HG02642 (cell line): ENCODE measurements at regions not wholly inside any gene's neighbourhood (a gene's known extent, or its start where the extent isn't known, plus 50 kb on each side); places are given as distances from the start of the nearest gene placed in this dataset.
"Not testable (repeated sequence)": the region's sequence is repeated elsewhere in the genome, so short reads cannot be mapped to it uniquely, and the experiment has no call there.

Experiments used
- ATAC-seq: cut with Tn5 transposase; IDR thresholded peaks from one replicate; pipeline ENCODE4 v1.9.1; 2021; ENCODE audit warnings: mild to moderate bottlenecking; ENCODE audit not compliant: unreplicated experiment, poor library complexity

DNA sequence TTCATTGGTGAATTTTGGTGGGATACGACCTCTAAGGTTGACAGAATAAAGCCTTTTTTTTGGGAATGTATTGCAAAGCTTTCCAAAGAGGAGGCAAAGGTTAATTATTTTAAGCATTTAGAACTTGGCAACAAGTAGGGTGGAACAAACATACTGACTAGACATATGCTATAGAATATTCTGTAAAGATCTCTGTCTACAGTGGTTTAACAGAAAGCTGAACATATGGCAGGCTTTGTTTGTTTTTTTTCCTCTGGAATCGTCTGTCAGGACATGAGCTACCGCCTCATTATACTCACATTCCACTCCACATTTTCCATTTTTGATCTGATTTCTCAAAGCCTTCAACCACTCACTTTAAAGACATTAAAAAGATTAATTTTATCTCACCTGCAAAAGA lies 153.4 kb upstream of the PELI2 start:
- no peak for ATAC-seq

DNA sequence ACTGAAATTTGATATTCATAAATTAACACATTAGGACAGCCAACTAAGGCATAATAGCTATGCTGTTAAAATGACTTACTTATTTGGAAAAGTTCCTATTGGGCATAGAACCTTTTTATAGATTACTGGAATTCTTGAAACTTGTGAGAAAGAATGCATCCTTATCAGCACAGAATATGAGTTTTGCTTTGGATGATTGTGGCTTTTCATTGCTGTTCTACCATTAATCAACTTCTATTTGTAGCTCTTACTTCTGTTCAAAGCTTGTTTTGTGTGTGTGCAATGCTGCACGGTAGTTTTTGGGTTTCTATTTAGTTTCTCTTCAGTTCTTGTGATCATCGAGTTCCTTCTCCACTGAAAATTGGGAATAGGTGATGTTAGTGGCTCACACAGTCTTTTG lies 152.4 kb upstream of the PELI2 start:
- ATAC-seq = no peak

DNA sequence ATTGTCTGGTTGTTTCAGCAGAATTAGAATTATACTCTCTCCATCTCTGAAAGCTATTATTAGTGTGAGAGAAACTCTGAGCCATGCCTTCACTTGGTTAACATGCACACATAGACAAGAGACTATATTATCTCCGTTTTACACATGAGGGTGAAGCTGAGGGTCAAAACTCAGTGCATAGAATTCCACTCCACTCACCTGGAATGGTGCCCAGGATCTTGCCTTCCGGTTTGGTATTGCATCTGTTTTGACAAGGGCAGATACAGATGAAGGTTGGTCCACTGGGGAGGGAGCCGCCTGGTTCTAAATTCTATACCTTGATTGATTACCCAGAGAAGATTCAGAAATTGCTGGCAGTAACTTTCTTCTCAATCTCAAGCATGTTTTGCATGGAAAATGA lies 149.5 kb upstream of the PELI2 start:
- ATAC-seq = no peak

DNA sequence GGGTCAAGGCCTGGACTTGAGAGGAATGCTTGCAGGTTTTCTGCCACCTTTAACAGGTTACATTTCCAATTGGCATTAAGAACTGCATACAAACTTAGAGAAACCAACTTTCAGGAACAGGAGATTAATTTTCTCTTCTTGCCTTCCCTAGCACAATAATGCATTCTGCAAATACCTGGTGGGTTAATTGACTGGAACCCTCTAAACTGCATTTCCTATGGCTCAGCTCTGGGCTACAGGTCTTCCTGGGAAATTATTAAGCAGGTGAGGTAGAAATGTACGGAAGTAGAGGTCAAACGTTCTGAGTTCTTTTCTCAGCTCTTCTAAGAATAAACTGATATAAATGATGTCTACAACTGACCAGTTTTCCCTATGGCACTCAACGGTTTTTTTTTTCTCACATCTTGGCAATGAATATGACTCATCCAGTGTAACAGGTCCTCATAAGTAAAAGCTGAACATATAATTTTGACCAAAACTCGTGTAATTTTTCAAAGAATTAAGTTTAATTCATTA lies 144.9 kb upstream of the PELI2 start:
- ATAC-seq = no peak

DNA sequence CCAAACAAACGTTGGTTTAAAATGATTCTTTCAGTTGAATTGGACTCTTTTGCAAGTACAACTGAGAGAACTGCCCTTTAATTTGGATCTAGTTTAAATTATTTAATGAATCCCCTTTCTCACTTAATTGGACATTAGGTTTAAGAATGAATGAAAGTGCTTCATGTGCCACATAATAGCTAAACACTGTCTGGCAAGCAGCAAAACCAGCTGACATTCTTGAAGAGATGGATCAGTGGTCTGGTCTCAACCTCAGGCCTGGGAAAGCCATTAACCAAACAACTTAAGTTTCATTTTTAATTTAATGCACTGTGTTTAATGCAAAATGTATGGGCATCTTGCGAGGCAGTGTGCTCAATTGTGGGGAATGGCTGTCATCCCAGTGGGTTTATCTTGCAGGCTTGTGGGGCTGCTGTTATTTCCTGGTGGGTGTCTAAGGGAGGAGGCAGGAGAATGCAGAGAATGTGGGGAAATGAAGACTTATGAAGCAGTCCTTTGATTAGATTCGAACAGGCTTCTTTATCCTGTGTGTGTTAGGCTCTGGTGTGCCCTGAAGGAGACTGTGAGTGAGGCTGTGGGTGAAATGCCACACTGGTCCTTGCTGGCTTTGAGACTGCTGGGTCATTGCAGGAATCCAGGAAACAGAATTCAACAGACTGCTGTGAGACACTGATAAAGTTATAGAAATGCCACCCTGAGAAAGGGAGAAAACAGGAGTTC lies 144.1 kb upstream of the PELI2 start:
- ATAC-seq = no peak

DNA sequence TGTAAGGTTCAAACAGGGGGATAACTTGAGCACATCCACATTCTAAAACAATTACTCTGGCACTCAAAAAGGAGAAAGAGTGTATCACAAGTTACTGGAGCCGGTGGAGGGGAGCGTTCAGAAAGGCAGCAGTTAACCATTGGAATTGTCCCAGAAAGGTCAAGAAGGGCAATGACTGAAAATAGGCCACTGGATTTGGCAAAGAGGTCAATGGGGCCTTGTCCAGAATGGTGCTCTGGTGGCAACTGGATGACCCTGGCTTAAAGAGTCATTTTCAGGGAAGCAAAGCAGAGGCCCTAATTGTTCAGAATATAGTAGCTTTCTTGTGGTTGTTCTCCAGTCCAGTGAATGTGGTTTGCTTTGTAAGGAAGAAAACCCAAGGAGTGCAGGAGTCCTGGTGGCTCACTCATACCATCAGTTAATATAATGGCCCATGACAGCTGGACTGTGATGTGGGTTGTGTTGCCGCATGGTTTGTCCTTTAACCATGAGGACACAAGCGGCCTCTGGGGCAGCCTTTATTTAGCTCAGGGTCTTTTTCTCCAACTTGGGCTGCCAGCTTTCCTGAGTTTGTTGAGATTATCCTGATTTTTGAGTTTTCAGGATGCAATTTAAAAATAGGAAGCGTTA lies 142.8 kb upstream of the PELI2 start:
- ATAC-seq = no peak

DNA sequence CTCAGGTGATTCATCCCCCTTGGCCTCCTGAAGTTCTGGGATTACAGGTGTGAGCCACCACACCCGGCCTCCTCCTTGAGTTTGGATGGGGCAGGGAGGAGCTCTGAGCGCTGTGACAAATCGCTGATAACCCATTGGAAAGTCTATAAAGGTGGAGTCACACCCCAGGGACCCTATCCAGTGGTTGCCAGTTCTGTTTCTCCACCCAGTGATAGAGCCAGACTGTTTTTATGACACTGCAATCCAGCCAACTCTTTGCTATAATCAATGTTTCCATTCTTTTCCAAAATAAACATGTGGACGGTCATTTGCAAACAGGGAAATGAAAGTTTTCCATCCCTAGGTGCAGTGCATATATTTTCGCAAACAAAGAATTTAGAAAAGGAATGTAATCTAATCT lies 142.0 kb upstream of the PELI2 start:
- ATAC-seq = no peak

DNA sequence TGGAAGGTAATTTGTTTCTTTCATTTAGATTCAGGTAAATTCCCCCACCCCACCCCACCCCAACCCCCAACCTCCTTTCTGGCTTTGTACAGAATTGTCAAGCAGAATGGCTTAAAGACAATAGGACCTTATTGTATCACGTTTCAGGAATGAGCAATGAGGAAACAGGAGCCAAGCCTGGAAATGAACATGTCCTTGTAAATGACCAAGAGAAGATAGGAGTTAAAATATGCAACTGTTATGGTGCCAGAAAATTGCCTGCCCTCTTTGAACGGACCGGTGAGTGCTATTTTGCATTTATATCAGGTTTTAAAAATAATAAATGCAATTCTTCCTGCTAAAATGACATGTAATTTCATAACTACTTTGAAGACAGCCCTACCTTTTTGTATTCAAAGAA lies 141.6 kb upstream of the PELI2 start:
- ATAC-seq = no peak

DNA sequence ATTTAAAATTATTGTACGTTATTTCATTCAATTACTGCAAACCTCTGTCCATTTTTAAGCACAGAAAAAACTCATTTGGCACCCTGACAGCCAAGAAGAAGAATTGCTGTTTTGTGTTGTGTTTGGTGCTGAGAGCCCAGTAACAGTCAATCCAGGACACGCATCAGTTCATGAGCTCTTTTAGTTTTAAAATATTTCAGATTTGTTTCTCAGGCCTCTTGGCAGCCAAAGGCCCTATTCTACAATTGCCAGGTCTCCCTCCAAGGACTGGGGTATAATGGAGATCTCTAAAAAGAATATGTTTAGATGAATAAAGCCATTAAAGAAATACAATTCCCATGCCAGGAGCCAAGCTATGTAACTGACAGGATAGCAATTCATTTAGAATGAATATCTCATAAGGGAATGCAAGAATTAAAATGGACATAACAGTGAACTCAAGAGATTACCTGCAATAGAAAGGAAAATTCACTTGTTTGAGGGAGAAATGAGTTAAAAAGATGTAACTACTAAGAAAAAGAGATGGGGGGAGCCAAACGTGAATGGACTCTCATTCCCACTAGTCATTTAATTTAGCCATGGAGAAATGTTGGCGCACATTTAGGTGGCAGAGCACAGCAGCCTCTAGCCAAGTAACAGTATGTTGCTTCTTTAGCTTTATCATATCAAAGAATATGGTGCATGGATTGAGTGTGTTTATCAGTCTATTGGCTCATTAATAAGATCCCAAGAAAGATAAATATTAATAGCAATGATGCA lies 140.6 kb upstream of the PELI2 start:
- no peak for ATAC-seq

DNA sequence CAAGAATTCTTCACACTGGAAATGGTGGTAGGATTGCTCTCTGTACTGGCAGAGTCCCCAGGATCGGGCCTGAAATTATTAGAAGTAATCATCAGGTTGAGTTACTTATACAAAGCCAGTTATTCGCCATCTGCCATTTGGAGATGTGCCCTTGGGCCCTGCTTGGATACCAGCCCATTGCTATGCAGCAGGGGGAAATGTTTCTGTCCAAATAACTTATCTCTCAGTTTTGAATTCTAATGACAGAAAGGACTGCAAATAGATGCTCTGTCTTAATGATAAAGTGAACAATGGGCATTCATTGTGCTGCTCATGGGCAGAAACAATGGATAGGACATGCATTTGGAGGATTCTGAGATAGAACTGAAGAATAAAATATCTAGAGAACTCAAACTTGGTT lies 139.1 kb upstream of the PELI2 start:
- ATAC-seq = no peak

DNA sequence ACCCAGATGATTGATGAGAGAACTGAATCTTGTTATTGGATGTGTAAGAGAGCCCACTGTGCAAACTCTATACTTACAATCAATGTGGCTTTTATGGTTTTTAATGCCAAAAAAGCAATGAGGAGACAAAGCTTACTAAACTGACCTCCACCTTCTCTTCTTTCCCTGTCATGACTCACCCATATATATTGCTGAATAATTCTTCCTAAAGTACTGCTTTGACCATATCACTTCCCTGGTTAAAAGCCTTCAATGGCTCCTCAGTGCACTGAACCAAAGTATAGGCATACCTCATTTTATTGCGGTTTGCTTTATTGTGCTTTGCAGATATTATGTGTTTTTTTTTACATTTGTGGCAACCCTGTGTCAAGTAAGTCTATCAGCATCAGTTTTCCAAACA lies 138.4 kb upstream of the PELI2 start:
- ATAC-seq = no peak

DNA sequence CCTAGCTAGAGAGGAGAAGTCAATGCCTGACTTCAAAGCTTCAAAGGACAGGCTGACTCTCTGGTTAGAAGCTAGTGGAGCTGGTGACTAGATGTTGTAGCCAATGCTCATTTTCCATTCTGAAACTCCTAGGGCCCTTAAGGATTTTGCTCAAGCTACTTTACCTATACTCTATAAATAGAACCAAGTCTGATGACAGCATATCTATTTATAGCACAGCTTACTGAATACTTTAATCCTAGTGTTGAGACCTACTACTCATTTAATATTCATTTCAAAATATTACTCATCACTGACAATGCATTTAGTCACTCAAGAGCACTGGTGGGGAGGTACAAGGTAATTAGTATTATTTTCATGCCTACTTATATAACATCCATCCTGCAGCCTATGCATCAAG lies 137.2 kb upstream of the PELI2 start:
- no peak for ATAC-seq

DNA sequence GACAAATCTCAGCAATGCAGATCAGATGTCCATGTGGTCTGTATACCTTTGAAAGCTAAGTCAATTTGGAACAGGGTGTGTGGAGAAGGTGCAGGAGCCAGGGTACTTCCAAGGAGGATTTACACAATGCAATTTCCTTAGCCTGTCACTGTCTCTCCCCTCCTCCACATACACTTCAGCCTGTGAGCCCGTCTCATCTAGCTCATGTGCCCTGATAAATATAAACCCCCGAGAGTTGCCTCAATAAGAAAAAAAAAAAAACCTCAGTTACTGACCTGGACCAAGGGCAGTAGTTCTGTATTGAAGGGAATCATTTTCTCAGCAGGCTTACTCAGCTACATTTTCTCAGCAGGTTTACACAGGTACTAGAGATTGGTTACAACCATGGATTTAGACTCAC lies 132.1 kb upstream of the PELI2 start:
- ATAC-seq = no peak

DNA sequence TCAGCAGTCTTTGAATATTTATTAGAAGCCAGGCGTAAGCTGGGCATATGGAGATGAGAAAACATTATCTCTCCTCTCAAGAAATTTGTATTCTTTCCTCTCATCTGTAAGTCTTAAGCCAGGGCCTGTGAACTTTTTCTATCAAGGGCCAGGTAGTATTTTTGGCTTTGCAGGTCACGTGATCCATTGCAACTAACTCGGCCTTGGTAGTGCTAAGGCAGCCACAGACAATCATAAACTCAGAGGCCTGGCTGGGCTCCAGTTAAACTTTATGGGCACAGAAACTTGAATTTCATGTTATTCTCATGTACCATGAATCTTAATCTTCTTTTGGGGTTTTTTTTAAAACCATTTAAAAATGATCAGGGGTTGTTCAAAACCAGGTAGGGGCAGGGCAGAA lies 117.4 kb upstream of the PELI2 start:
- ATAC-seq = no peak

DNA sequence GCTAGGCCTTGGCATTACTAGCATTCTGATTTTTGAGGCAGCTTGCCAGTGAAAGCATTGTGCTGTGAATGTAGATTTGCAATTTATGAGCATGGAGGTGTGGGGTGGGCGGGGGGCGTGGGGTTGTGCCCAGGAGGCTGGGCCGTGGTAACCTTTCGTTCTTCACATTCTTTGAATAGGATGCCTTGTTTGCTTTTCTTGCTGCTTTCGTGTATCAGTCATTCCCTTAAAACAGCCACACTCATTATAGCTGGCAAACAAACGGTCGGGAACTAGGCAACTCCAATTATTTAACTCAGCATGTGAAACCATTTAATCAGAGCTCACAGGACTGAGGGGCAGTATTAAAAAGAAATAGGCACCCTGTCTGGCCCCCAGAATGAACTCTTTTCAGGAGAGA lies 115.9 kb upstream of the PELI2 start:
- ATAC-seq = no peak

DNA sequence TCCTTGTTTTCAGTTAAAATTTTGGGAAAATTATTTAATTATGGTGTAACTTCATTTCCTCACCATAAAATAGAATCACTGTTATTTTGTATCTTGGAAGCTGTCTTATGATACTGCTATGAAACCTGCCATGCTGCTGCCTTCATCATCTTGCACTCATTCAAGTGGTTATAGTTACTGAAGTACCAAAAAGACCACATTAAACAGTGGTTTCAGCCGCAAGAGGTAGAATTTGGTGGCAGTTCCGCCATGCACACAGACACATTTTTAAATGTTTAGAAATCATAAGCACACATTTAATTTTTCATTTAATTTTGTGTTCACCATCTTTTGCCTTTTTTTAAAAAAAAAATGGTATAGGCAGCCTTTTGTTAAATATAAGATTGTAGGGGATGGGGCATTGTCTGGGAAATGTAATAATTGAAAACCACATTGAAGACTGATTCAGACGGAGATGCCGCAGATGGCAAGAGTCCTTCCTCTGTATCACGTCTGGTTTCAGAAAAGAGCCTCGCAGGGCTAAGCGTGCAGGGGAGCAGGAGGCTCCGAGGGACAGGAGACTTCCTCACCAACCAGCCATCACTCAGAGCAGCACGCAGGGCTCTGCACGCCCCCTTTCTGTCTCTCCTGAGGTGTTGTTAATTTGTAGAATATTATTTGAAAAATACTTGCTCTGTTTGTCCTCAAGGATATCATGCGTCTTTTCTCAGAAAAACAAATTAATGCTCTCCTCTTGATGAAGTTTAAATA lies 115.2 kb upstream of the PELI2 start:
- peak; percentile 50 for ATAC-seq

DNA sequence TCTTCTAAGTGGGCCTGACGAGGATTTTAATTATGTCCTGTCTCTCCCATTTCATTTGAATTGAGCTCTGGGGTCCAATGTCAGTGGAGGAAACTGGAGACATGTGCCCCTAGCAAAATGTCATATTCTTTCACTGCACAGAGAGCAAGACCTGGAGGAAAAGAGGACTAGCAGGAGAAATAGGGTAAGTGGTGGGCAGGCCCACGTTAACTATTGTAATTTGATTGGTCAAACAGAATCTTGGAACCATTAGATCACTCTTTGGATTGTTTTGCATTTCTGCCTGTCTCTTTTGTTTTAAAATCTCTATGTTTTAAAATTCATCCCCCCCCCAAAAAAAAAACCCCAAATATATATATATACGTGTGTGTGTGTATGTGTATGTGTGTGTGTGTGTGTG lies 113.9 kb upstream of the PELI2 start:
- ATAC-seq = no peak

DNA sequence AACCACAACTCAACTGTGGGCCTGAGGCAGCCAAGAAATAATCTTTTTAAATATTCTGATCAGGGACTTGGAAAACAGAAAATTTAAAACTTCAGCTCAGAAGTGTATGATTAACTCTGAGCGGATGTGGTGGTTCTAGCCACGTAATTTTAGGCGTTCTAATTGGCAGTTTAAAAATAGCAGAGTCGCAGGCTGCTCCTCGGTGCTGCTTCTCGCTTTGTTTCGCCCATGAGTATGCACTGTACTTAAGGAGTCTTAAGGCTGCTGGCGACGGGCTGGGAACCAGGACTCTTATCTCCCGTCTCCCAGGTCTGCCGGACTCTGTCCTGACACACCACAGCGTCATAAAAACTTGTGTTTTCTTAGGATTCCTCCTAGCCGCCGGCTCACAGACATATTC lies 113.4 kb upstream of the PELI2 start:
- ATAC-seq = peak; percentile 83

DNA sequence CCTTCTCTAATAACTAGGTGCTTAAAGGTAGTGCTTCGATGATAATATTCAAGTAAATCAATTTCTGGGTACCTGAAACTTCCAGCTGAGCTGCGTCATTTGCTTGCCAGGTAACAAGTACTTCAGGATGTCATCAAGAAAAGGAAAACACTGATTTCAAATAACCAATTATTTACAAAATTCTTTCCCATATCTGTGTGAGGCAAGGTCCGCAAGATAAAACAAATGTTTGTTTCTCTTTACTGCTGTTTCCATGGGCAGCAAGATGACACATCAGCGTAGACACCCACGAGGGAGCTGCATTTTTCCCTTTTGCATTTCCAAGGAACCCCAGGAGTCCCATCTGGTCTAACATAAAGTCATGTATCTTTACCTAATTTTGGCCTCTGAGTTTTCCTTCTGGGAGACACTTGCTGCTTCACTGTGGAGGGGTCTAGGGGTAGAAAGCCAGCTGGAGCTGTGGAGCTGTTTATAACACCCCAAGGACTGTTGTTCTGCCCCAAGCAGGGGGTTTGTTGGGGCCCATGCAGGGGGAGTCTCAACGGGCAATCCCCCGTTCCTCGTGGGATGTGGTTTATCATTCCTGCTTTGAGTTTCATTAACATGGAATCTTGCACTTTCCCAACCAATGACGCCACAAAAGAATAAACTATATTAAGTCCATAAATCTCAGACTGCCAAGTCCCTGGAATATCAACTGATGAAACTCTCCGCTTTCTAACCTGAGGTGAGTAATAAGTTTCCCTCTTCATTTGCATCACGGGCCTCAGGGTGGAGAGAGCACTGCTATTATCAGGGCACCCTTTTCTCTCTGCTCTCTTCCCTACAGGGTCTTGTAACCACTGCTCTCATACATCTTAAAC lies 112.8 kb upstream of the PELI2 start:
- ATAC-seq = peak; percentile 60

DNA sequence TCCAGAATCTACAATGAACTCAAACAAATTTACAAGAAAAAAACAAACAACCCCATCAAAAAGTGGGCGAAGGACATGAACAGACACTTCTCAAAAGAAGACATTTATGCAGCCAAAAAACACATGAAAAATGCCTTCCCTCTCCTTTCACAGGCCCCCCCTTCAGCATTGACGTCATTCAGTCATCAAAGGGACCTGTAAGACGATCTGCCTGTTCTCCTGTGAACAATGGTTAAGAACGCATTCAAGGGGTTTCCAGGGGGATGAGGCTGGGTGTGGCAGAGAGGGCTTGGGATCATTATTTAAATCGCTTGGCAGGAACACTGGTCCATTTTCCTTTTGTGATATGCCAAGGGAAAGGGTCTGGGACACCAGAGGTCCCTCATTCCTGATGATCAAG lies 110.7 kb upstream of the PELI2 start:
- not testable (repeated sequence) for ATAC-seq
